ENCODE measurements at regions not wholly inside any gene's neighbourhood (a gene's known extent, or its start where the extent isn't known, plus 50 kb on each side); places are given as distances from the start of the nearest gene placed in this dataset.
"Not testable (repeated sequence)": the region's sequence is repeated elsewhere in the genome, so short reads cannot be mapped to it uniquely, and the experiment has no call there.

DNA sequence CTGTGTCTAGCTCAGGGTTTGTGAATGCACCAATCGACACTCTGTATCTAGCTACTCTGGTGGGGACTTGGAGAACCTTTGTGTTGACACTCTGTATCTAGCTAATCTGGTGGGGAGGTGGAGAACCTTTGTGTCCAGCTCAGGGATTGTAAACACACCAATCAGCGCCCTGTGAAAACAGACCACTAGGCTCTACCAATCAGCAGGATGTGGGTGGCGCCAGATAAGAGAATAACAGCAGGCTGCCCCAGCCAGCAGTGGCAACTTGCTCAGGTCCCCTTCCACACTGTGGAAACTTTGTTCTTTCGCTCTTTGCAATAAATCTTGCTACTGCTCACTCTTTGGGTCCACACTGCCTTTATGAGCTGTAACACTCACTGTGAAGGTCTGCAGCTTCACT lies 151.3 kb upstream of the LRIG1 start:
- TF ChIP-seq, protein P1, sequence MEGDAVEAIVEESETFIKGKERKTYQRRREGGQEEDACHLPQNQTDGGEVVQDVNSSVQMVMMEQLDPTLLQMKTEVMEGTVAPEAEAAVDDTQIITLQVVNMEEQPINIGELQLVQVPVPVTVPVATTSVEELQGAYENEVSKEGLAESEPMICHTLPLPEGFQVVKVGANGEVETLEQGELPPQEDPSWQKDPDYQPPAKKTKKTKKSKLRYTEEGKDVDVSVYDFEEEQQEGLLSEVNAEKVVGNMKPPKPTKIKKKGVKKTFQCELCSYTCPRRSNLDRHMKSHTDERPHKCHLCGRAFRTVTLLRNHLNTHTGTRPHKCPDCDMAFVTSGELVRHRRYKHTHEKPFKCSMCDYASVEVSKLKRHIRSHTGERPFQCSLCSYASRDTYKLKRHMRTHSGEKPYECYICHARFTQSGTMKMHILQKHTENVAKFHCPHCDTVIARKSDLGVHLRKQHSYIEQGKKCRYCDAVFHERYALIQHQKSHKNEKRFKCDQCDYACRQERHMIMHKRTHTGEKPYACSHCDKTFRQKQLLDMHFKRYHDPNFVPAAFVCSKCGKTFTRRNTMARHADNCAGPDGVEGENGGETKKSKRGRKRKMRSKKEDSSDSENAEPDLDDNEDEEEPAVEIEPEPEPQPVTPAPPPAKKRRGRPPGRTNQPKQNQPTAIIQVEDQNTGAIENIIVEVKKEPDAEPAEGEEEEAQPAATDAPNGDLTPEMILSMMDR (IDR thresholded peaks at IDR 0.05), result not testable (repeated sequence)
- not testable (repeated sequence) for TF ChIP-seq ZFX (IDR thresholded peaks at IDR 0.05; ENCODE audit: borderline replicate concordance)
